ENCODE measurements at regions not wholly inside any gene's neighbourhood (a gene's known extent, or its start where the extent isn't known, plus 50 kb on each side); places are given as distances from the start of the nearest gene placed in this dataset.

GRCh38 chr5:159620853-159621540 is 290.7 kb upstream of the IL12B start:
- TF ChIP-seq GATA2 (IDR thresholded peaks at IDR 0.05; ENCODE audit: low read depth, low read length) (no peak), GATA3 (IDR thresholded peaks at IDR 0.05; ENCODE audit: low read depth, low read length) (no peak)

GRCh38 chr5:159628703-159629102 is 287.6 kb upstream of the ADRA1B start:
- no peak for TF ChIP-seq GATA2 (IDR thresholded peaks at IDR 0.05; ENCODE audit: low read depth, low read length)
- no peak for TF ChIP-seq GATA3 (IDR thresholded peaks at IDR 0.05; ENCODE audit: low read depth, low read length)

- TF ChIP-seq GATA2 (IDR thresholded peaks at IDR 0.05; ENCODE audit: low read depth, low read length): no peak
- TF ChIP-seq GATA3 (IDR thresholded peaks at IDR 0.05; ENCODE audit: low read depth, low read length): no peak
Measured at GRCh38 chr5:159629158-159629557, 287.1 kb upstream of the ADRA1B start.

GRCh38 chr5:159630545-159630944 is 285.7 kb upstream of the ADRA1B start:
- no peak for TF ChIP-seq GATA3 (IDR thresholded peaks at IDR 0.05; ENCODE audit: low read depth, low read length)
- no peak for TF ChIP-seq GATA2 (IDR thresholded peaks at IDR 0.05; ENCODE audit: low read depth, low read length)

GRCh38 chr5:159631001-159631400 is 285.3 kb upstream of the ADRA1B start:
- TF ChIP-seq GATA2 (IDR thresholded peaks at IDR 0.05; ENCODE audit: low read depth, low read length) (no peak), GATA3 (IDR thresholded peaks at IDR 0.05; ENCODE audit: low read depth, low read length) (no peak)

- TF ChIP-seq GATA2 (IDR thresholded peaks at IDR 0.05; ENCODE audit: low read depth, low read length) (no peak), GATA3 (IDR thresholded peaks at IDR 0.05; ENCODE audit: low read depth, low read length) (no peak)
Measured at GRCh38 chr5:159632866-159633265, 283.4 kb upstream of the ADRA1B start.

- TF ChIP-seq GATA3 (IDR thresholded peaks at IDR 0.05; ENCODE audit: low read depth, low read length) (no peak), GATA2 (IDR thresholded peaks at IDR 0.05; ENCODE audit: low read depth, low read length) (no peak)
Measured at GRCh38 chr5:159638481-159638880, 277.8 kb upstream of the ADRA1B start.

GRCh38 chr5:159638954-159639559 is 277.2 kb upstream of the ADRA1B start:
- TF ChIP-seq GATA3 (IDR thresholded peaks at IDR 0.05; ENCODE audit: low read depth, low read length) (no peak), GATA2 (IDR thresholded peaks at IDR 0.05; ENCODE audit: low read depth, low read length) (no peak)

- no peak for TF ChIP-seq GATA3 (IDR thresholded peaks at IDR 0.05; ENCODE audit: low read depth, low read length)
Measured at GRCh38 chr5:159639590-159639989, 276.7 kb upstream of the ADRA1B start.

- TF ChIP-seq GATA3 (IDR thresholded peaks at IDR 0.05; ENCODE audit: low read depth, low read length) (no peak), GATA2 (IDR thresholded peaks at IDR 0.05; ENCODE audit: low read depth, low read length) (no peak)
Measured at GRCh38 chr5:159640446-159640845, 275.8 kb upstream of the ADRA1B start.

GRCh38 chr5:159640921-159641320 is 275.4 kb upstream of the ADRA1B start:
- no peak for TF ChIP-seq GATA3 (IDR thresholded peaks at IDR 0.05; ENCODE audit: low read depth, low read length)
- TF ChIP-seq GATA2 (IDR thresholded peaks at IDR 0.05; ENCODE audit: low read depth, low read length): no peak

GRCh38 chr5:159641371-159642039 is 274.8 kb upstream of the ADRA1B start:
- TF ChIP-seq GATA2 (IDR thresholded peaks at IDR 0.05; ENCODE audit: low read depth, low read length) (no peak), GATA3 (IDR thresholded peaks at IDR 0.05; ENCODE audit: low read depth, low read length) (no peak)

GRCh38 chr5:159642379-159642778 is 273.9 kb upstream of the ADRA1B start:
- TF ChIP-seq GATA2 (IDR thresholded peaks at IDR 0.05; ENCODE audit: low read depth, low read length) (no peak), GATA3 (IDR thresholded peaks at IDR 0.05; ENCODE audit: low read depth, low read length) (no peak)

GRCh38 chr5:159644053-159644452 is 272.2 kb upstream of the ADRA1B start:
- TF ChIP-seq GATA3 (IDR thresholded peaks at IDR 0.05; ENCODE audit: low read depth, low read length) (no peak), GATA2 (IDR thresholded peaks at IDR 0.05; ENCODE audit: low read depth, low read length) (no peak)

Data from SH-SY5Y (cell line).